ENCODE measurements at regions not wholly inside any gene's neighbourhood (a gene's known extent, or its start where the extent isn't known, plus 50 kb on each side); places are given as distances from the start of the nearest gene placed in this dataset.

DNA sequence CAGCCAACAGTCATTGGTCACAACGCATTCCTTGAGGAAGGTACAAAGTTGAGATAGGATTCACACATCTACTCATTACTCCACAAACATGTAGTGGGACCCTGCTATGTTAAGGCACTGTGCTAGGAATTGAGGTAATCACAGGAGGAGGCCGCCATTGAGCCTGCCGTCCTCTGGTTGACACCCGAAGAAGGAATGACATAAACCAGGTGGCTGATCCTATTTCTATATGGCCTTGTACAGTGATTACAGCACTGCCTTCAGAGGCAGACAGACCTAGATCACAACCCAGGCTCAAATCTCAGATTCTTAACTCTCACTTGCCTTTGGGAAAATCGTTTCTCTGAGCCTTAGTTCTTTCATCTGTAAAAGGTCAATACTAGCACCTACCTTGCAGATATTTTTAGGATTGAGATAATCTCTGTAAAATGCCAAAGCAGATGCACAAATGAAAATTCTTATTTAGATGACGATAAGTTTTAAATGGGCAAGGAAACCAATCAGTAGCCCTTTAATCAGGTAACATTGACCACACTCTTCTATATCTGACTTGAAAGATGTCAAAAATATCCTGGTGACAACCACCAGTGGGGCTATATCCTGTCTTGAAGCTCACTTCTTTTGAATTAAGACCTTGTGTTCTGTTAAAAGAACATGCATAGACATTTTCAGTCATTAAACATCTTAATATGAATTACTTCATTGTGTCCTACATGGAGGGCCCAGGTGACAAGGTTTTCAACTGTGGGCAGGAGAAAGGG lies 251.6 kb downstream of the KCTD12 start:
- TF ChIP-seq, protein P1, sequence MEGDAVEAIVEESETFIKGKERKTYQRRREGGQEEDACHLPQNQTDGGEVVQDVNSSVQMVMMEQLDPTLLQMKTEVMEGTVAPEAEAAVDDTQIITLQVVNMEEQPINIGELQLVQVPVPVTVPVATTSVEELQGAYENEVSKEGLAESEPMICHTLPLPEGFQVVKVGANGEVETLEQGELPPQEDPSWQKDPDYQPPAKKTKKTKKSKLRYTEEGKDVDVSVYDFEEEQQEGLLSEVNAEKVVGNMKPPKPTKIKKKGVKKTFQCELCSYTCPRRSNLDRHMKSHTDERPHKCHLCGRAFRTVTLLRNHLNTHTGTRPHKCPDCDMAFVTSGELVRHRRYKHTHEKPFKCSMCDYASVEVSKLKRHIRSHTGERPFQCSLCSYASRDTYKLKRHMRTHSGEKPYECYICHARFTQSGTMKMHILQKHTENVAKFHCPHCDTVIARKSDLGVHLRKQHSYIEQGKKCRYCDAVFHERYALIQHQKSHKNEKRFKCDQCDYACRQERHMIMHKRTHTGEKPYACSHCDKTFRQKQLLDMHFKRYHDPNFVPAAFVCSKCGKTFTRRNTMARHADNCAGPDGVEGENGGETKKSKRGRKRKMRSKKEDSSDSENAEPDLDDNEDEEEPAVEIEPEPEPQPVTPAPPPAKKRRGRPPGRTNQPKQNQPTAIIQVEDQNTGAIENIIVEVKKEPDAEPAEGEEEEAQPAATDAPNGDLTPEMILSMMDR (IDR thresholded peaks at IDR 0.05) = no peak
- TF ChIP-seq POLR2A (IDR thresholded peaks at IDR 0.05) = no peak
- no peak for TF ChIP-seq POLR2AphosphoS5 (IDR thresholded peaks at IDR 0.05)

Measured in upper lobe of left lung (tissue), 4 donors.